ENCODE measurements at regions not wholly inside any gene's neighbourhood (a gene's known extent, or its start where the extent isn't known, plus 50 kb on each side); places are given as distances from the start of the nearest gene placed in this dataset.
"Not testable (repeated sequence)": the region's sequence is repeated elsewhere in the genome, so short reads cannot be mapped to it uniquely, and the experiment has no call there.

DNA sequence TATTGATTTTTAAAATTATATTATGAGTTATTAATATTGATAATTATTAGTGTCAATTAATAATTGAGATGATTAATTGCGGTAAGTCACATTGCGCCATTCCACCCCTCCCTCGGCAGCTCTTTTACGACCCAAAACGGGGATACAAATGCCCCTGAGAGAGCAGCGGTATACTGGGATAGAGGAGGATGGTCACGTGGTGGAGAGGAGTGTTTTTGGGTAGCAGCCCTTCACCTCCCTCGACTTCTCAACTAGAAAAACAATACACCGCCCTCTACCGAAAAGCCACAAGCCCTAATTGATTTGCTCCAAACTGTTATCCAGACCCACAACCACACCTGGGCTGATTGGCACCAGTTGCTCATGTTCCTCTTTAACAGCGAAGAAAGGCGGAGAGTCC is 71.0 kb downstream of the DAPL1 start:
- not testable (repeated sequence) for DNase-seq (ENCODE audit: low read depth in 4 of 4, low spot score in 3 of 4)

DNA sequence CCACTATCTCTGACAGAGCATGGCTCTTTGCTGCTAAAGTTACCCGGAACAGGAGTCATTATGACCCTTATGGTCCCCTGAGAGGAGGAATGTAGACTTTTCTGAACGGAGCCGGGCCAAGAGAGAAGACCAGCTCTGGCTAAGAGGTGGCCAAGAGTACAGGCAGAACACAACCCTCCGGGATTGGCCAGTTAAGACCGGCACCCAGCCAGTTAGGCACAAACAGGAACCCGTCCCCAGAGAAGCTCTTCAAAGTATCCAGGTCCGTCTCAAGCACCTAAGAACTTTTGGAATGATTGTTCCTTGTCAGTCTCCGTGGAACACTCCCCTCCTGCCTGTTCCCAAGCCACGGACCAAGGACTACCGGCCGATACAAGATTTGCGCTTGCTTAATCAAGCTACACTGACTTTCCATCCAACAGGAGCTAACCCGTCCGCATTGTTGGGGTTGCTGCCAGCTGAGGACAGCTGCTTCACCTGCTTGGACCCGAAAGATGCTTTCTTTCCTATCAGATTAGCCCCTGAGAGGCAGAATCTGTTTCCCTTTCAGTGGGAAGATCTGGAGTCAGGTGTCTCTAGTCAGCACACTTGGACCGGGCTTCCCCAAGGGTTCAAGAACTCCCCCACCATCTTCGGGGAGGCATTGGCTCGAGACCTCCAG is 72.5 kb downstream of the DAPL1 start:
- DNase-seq (ENCODE audit: low read depth in 4 of 4, low spot score in 3 of 4), result not testable (repeated sequence)

DNA sequence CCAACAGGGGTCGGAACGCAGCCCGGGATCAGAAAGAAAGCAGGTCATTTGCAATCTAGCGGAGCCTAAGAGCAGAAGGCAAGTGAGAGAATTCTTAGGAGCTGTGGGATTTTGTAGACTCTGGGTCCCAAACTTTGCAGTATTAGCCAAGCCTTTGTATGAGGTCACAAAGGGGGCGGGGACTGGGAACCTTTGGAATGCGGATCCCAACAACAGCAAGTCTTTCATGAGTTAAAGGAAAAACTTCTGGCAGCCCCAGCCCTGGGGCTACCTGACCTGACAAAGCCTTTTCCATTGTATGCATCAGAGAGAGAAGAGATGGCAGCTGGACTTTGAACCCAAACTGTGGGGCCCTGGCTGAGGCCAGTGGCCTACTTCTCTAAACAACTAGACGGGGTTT is 73.3 kb downstream of the DAPL1 start:
- not testable (repeated sequence) for DNase-seq (ENCODE audit: low read depth in 4 of 4, low spot score in 3 of 4)

DNA sequence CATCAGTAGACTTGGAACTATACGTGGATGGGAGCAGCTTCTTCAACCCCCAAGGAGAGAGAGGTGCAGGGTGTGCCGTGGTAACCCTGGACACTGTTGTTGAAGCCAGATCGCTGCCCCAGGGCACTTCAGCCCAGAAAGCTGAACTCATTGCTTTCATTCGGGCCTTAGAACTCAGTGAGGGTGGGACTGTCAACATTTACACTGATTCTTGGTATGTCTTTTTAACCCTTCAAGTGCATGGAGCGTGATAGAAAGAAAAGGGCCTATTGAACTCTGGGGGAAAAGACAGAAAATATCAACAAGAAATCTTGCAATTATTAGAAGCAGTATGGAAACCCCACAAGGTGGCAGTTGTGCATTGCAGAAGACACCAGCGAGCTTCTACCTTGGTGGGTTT is 74.0 kb downstream of the DAPL1 start:
- not testable (repeated sequence) for DNase-seq (ENCODE audit: low read depth in 4 of 4, low spot score in 3 of 4)

DNA sequence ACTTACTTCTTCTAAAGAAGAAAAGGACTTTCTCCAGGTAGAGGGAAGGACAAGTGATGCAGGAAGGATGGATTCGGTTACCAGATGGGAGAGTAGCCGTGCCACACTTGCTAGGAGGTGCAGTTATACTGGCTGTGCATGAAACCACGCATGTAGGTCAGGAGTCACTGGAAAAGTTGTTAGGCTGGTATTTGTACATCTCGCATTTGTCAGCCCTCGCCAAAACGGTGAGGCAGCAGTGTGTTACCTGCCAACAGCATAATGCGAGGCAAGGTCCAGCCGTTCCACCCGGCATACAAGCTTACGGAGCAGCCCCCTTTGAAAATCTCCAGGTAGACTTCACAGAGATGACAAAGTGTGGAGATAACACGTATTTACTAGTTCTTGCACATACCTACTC is 74.5 kb downstream of the DAPL1 start:
- not testable (repeated sequence) for DNase-seq (ENCODE audit: low read depth in 4 of 4, low spot score in 3 of 4)

DNA sequence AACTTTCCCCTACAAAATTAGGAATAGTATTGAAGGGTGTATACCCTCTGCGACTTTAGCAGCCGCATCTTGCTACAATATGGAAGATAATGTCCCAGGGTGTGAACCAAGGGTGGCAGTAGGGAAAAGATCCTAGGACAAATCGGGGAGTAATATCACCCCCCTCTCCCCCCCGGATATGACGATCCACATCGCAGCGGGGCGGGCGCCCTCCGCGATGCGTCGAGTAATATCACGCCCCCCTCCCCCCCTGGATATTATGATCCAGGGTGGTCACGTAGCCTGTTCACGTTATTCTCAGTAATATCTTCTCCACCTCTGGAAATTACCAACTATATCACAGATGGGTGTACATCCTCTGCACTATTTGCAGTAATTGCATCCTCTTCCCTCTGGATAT is 82.9 kb downstream of the DAPL1 start:
- no peak for DNase-seq (ENCODE audit: low read depth in 4 of 4, low spot score in 3 of 4)

DNA sequence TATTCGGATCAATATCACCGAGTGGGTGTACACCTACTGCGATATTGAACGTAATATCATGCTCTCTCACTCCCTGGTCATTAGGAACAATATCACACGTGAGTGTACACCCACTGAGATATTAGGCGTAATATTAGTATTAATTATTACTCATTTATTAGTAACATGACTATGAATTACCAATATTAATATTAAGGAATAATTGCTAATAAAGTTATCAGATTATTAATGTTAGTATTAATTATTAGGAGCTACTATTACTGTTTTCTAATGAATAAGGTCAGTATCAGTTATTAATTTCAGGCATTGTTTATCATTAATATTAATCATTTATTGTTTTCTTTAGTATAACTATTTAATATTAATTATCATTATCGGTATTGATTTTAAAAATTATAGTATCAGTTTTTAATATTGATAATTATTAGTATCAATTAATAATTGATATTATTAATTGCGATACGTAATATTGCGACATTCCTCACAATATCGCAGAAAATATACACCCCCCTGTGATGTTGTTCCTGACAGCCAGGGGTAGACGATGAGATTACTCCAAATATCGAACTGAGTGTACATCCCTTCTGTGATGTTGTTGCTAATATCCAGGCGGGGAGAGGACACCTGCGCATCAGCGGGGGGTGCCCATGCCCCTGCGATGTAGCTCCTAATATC is 84.2 kb downstream of the DAPL1 start:
- DNase-seq (ENCODE audit: low read depth in 4 of 4, low spot score in 3 of 4), result no peak

DNA sequence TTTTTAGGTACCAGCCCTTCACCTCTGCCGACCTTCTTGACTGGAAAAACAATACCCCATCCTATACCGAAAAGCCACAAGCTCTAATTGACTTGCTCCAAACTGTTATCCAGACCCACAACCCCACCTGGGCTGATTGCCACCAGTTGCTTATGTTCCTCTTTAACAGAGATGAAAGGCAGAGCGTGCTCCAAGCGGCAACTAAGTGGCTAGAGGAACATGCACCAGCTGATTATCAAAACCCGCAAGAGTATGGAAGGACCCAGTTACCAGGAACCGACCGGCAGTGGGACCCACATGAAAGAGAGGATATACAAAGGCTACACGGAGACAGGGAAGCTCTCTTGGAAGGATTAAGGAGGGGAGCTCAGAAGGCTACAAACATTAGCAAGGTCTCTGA is 86.1 kb upstream of the TANC1 start:
- DNase-seq (ENCODE audit: low read depth in 4 of 4, low spot score in 3 of 4), result no peak

DNA sequence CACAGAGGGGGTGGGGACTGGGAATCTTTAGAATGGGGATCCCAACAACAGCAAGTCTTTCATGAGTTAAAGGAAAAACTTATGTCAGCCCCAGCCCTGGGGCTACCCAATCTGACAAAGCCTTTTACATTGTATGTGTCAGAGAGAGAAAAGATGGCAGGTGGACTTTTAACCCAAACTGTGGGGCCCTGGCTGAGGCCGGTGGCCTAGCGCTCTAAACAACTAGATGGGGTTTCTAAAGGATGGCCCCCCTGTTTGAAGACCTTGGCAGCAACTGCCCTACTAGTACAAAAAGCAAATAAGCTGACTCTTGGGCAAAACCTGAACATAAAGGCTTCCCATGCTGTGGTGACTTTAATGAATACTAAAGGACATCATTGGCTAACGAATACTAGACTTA is 83.9 kb upstream of the TANC1 start:
- DNase-seq (ENCODE audit: low read depth in 4 of 4, low spot score in 3 of 4), result not testable (repeated sequence)

DNA sequence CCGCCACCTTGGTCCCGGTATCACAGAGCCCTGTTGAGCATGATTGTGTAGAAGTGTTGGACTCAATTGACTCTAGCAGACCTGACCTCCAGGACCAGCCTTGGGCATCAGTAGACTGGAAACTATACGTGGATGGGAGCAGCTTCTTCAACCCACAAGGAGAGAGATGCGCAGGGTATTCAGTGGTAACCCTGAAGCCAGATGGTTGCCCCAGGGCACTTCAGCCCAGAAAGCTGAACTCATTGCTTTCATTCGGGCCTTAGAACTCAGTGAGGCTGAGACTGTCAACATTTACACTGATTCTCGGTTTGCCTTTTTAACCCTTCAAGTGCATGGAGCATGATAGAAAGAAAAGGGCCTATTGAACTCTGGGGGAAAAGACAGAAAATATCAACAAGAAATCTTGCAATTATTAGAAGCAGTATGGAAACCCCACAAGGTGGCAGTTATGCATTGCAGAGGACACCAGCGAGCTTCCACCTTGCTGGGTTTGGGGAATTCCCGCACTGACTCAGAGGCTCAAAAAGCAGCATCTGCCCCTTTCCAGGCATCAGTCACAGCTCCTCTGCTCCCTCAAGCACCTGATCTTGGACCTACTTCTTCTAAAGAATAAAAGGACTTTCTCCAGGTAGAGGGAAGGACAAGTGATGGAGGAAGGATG is 83.3 kb upstream of the TANC1 start:
- not testable (repeated sequence) for DNase-seq (ENCODE audit: low read depth in 4 of 4, low spot score in 3 of 4)

DNA sequence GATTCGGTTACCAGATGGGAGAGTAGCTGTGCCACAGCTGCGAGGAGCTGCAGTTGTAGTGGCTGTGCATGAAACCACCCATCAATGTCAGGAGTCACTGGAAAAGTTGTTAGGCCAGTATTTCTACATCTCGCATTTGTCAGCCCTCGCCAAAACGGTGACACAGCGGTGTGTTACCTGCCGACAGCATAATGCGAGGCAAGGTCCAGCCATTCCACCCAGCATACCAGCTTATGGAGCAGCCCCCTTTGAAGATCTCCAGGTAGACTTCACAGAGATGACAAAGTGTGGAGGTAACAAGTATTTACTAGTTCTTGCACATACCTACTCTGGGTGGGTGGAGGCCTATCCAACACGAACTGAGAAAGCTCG is 82.8 kb upstream of the TANC1 start:
- not testable (repeated sequence) for DNase-seq (ENCODE audit: low read depth in 4 of 4, low spot score in 3 of 4)

DNA sequence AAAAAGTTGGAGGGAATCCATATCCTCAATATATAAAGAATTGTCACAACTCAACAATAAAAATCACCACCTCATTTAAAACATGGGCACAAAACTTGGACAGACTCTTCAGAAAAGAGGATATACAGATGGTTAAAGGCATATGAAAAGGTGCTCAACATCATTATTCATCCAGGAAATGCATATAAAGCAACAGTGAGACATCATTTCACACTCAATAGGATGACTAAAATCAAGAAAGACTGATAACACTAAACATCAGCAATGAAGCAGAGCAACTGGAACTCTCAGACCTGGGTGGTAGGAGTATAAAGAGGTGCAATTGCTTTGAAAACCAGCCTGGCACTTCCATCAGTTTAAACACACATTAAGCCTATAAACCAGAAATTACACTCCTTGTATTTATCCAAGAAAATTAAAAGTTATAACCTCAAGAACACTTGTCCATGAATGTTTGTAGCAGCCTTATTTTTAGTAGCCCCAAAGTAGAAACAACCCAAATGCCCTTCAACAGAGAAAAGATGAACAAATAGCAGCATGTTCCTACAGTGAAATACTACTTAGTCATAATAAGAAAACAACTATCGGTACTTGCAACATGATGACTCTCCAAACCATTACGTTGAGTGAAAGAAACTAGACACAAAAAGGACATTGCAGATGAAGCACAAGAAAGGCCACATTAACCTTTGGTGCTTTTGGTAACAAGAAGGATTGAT is 79.1 kb upstream of the TANC1 start:
- no peak for DNase-seq (ENCODE audit: low read depth in 4 of 4, low spot score in 3 of 4)

DNA sequence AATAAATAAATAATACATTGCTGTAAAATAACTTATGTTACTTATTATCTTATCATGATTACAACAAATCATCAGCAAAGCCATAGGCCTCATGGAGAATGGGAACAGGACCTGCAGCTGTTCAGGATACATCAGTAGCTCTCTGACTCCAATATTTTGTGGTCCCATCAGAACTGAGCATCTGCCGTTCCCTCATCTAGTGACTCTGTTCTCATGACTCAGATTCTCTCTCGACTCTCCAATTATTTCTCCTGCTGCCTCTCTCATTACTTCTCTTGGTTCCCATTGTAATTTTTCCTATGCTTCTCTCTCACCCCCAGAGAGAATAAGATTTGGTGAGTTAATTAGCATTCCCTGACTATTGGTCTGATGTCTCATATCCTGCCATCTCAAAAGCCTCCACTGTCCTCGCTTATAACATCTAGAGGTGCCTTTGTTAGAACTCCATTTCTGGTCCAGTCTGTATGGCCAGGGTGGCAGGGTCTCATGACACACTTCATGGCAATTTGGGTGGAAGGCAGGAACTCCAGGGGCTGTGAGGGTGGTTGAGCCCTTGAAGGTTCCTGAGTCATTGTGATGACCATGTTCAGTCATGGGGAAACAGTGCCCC is 78.0 kb upstream of the TANC1 start:
- no peak for DNase-seq (ENCODE audit: low read depth in 4 of 4, low spot score in 3 of 4)

DNA sequence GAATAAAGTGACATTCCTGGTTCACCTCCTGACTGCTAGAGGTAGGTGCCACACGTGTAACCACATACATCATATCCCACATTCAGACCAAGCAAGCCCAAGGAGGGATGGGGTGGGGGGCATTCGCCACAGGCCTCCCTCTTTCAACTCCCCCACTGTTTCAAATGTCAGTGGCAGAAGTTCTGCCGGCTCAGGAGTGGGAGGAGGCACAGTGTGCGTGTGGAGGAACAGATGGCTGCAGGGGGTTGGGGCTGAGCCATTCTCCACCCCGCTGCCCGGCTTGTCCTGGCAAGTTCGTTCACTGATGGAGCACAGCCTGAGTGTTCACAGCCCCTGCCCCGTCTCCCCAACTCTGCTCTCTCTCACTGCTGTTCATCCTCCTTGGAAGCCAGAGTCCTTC is 75.4 kb upstream of the TANC1 start:
- DNase-seq (ENCODE audit: low read depth in 4 of 4, low spot score in 3 of 4), result no peak

DNA sequence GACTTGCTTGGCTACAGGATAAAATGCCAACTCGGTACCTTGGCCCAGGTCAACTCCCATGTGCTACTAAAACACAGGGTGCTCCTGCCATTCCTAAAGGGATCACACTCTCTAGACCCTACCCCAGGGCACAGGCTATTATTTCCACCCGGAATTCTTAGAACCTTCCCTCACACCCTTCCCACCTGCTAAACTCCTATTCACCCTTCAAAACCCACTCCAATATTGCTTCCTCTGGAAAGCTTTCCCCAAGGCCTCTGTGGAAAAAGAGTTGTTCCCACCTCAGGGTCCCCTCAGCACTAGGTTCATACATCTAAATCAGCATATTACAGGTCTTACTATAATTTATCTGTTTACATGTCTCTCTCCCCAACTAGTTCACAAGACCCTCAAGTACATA is 75.0 kb upstream of the TANC1 start:
- no peak for DNase-seq (ENCODE audit: low read depth in 4 of 4, low spot score in 3 of 4)

DNA sequence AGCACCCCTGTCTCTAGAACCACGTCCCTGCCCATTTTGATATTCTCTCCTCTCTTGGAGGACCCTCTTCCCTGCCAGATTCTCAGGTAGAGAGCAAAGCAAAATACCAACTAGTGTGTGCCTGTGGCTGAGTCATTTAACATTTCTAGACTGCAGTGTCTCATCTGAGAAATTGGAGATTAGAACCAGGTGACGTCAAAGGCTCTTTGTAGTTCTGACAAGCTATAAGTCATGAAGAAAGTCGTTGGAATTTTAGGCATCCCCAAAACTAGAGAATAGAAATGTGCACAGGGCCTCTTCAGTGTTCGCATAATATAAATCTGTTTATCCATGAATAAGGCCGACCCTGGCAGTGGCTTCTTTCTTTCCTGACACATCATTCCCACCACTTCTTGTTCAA is 74.4 kb upstream of the TANC1 start:
- DNase-seq (ENCODE audit: low read depth in 4 of 4, low spot score in 3 of 4), result no peak

DNA sequence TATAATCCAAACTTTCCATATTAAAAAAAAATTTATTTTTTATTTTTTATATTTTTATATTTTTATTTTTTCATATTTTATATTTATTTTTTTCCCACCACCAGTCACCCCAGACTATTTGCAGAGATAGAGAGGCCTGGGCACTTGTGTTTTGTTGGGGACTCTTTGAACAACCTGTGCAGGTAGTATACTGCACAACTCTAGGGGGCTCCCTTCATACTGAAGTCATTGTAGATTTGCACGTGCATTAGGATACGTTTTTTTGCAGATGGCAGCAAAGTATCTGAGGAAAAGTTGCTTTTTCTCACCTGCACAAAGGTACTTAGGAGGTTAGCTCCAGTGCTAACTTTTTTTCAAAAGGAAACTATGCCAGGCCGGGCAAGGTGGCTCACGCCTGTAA is 73.9 kb upstream of the TANC1 start:
- DNase-seq (ENCODE audit: low read depth in 4 of 4, low spot score in 3 of 4), result no peak

DNA sequence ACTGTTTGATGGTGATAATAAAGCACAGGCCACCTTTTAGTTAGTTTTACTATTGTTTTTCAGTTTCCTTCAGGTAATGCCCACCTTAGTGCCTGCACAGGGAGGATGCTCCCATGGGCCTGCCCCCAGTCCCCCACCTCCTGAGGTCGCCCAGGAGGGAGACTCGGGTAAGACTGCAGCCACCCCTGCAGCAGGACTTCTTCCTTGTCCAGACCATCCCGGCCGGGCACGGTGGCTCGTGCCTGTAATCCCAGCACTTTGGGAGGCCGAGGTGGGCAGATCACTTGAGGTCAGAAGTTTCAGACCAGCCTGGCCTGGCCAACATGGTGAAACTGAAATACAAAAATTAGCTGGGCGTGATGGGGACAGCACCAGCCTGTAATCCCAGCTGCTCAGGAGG is 68.1 kb upstream of the TANC1 start:
- DNase-seq (ENCODE audit: low read depth in 4 of 4, low spot score in 3 of 4), result no peak

DNA sequence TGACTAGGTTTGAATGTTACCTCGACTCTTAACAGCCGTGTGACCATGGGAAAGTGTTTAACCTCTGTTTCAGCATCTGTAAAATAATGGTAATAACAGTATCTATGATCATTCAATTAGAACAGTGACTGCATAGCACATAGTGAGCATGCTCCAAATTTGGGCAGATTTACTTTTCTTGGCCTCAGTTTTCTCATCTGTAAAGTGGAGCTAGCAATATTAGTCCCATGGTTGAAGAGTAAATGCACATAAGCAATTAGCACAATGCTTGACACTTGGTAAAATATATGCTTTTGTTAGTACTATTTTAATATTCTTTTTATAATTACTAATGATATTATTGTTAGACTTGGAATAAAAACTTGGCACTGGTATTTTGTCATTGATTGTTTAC is 66.4 kb upstream of the TANC1 start:
- DNase-seq (ENCODE audit: low read depth in 4 of 4, low spot score in 3 of 4), result no peak

DNA sequence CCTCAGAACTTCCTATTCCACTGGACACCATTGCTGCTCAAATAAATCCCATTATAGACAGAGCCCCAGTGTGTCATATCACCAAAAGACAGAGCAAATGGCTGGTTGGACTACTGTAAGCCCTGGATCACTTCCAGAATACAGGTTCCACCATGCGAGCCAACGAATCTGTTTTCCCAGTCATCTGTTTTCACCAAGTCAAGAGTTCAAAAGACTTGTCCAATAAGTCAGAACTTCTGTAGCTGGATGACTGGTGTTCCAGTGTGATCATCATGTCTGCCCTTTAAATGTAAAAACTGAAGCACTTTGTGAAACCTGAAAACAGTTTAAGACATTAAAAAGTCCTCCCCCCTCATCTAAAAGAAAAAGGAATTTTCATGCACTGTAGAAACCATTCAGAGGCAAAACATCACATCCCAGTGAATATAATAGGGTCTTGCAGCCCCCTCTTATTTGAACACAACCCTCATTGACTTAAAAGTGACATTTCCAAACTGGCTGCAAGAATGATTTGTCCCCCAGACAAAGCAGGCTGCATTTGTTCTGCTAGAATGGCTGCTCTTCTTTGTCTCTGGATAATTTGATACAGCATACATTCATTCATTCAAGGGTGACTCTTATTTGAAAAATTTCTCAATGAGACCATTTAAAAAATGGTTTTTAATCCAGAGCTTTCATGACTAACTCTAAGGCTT is 64.6 kb upstream of the TANC1 start:
- no peak for DNase-seq (ENCODE audit: low read depth in 4 of 4, low spot score in 3 of 4)
